GM23338 (cell line): ENCODE measurements at regions not wholly inside any gene's neighbourhood (a gene's known extent, or its start where the extent isn't known, plus 50 kb on each side); places are given as distances from the start of the nearest gene placed in this dataset.

Experiments used
- ATAC-seq: fragments of 200-7000 bp; cut with Tn5 transposase; 3 replicates; pipeline ENCODE4 v1.9.1; 2020
- DNase-seq: peaks from one replicate; pipeline ENCODE4 v3.0.0-alpha.2; 2015; ENCODE audit warnings: low spot score
- H2AFZ ChIP-seq: fragments of 200-600 bp; sonication (generic); 2 replicates; pipeline ENCODE4 v1.8.0; 2016; ENCODE audit warnings: antibody characterized with exemption, mild to moderate bottlenecking, moderate library complexity
- H3F3A ChIP-seq: fragments of 200-600 bp; sonication (generic); replicated peaks from 2 replicates; pipeline ENCODE4 v1.8.0; 2017; ENCODE audit warnings: antibody characterized with exemption, mixed run types, low read depth
- H3K27ac ChIP-seq: fragments of 200-600 bp; sonication (generic); 2 replicates; pipeline ENCODE4 v1.6.1; 2016; ENCODE audit warnings: low read depth
- H3K27me3 ChIP-seq: fragments of 200-600 bp; sonication (generic); 2 replicates; pipeline ENCODE4 v1.8.0; 2016; ENCODE audit warnings: mild to moderate bottlenecking, mixed run types, moderate library complexity; ENCODE audit not compliant: insufficient read depth
- H3K36me3 ChIP-seq: fragments of 200-600 bp; sonication (generic); 2 replicates; pipeline ENCODE4 v1.8.0; 2016; ENCODE audit warnings: mild to moderate bottlenecking; ENCODE audit not compliant: insufficient read depth
- H3K4me1 ChIP-seq: fragments of 200-600 bp; sonication (generic); 2 replicates; pipeline ENCODE4 v1.8.0; 2016; ENCODE audit warnings: mild to moderate bottlenecking, moderate library complexity; ENCODE audit not compliant: insufficient read depth
- H3K4me2 ChIP-seq: fragments of 200-600 bp; sonication (generic); 2 replicates; pipeline ENCODE4 v1.7.1; 2017; ENCODE audit warnings: mixed run types
- H3K4me3 ChIP-seq: fragments of 200-600 bp; sonication (generic); 2 replicates; pipeline ENCODE4 v1.6.1; 2016; ENCODE audit warnings: mixed run types
- H3K79me2 ChIP-seq: fragments of 200-600 bp; sonication (generic); replicated peaks from 2 replicates; pipeline ENCODE4 v1.8.0; 2017; ENCODE audit warnings: mild to moderate bottlenecking; ENCODE audit not compliant: insufficient read depth
- H3K9me2 ChIP-seq: fragments of 200-600 bp; sonication (generic); 2 replicates; pipeline ENCODE4 v1.8.0; 2017; ENCODE audit not compliant: insufficient read depth
- H4K20me1 ChIP-seq: fragments of 200-600 bp; sonication (generic); replicated peaks from 2 replicates; pipeline ENCODE4 v1.8.0; 2017; ENCODE audit warnings: mild to moderate bottlenecking; ENCODE audit not compliant: insufficient read depth
- H3K27ac Mint-ChIP-seq: 2 replicates; pipeline ENCODE4 v1.8.0; 2020; ENCODE audit warnings: inconsistent platforms, mild to moderate bottlenecking, moderate library complexity, mixed read lengths
- H3K27me3 Mint-ChIP-seq: 3 replicates; pipeline ENCODE4 v1.8.0; 2022; ENCODE audit warnings: low read depth, mild to moderate bottlenecking, moderate library complexity, mixed read lengths, inconsistent platforms; ENCODE audit not compliant: insufficient read depth, poor library complexity
- H3K36me3 Mint-ChIP-seq: 3 replicates; pipeline ENCODE4 v1.8.0; 2021; ENCODE audit warnings: low read depth, mild to moderate bottlenecking, inconsistent platforms, moderate library complexity, mixed read lengths
- H3K4me1 Mint-ChIP-seq: 3 replicates; pipeline ENCODE4 v1.8.0; 2020; ENCODE audit warnings: mild to moderate bottlenecking, inconsistent platforms, mixed read lengths
- H3K4me3 Mint-ChIP-seq: 3 replicates; pipeline ENCODE4 v1.8.0; 2021; ENCODE audit warnings: moderate library complexity, mild to moderate bottlenecking, inconsistent platforms, mixed read lengths
- H3K9me3 Mint-ChIP-seq: 3 replicates; pipeline ENCODE4 v1.8.0; 2020; ENCODE audit warnings: moderate library complexity, mild to moderate bottlenecking, inconsistent platforms, mixed read lengths
- CREB1 ChIP-seq: fragments of 250-450 bp; sonication (Bioruptor Pico); IDR thresholded peaks from 2 replicates; pipeline ENCODE4 v1.5.0; 2020; ENCODE audit warnings: low read depth, mild to moderate bottlenecking, moderate library complexity
- CTCF ChIP-seq, 2 experiments: fragments of 200-600 bp in 1 of 2; sonication (generic) in 1 of 2; conservative IDR thresholded peaks; 2 replicates each; pipeline versions ENCODE4 v1.5.1 to v1.6.1; 2016 to 2017; ENCODE audit warnings: antibody characterized with exemption in 2 of 2, low read depth in 2 of 2, mild to moderate bottlenecking in 2 of 2, moderate library complexity in 1 of 2
- ETS1 ChIP-seq: IDR thresholded peaks from 2 replicates; pipeline ENCODE4 v1.6.1; 2016; ENCODE audit warnings: antibody characterized with exemption
- EZH2 ChIP-seq: fragments of 200-600 bp; sonication (generic); IDR thresholded peaks from one replicate; pipeline ENCODE4 v1.8.0; 2017; ENCODE audit warnings: antibody characterized with exemption, mild to moderate bottlenecking, low read depth; ENCODE audit not compliant: unreplicated experiment
- EZH2phosphoT487 ChIP-seq: fragments of 200-600 bp; sonication (generic); IDR thresholded peaks from one replicate; pipeline ENCODE4 v1.8.1; 2018; ENCODE audit warnings: antibody characterized with exemption; ENCODE audit not compliant: unreplicated experiment
- JUNB ChIP-seq: IDR thresholded peaks from one replicate; pipeline ENCODE4 v1.6.1; 2016; ENCODE audit warnings: antibody characterized with exemption; ENCODE audit not compliant: unreplicated experiment
- NANOG ChIP-seq: IDR thresholded peaks from 2 replicates; pipeline ENCODE4 v1.6.1; 2016; ENCODE audit warnings: antibody characterized with exemption, borderline replicate concordance
- POLR2AphosphoS5 ChIP-seq: IDR thresholded peaks from 2 replicates; pipeline ENCODE4 v1.6.1; 2016; ENCODE audit warnings: antibody characterized with exemption, low read depth
- REST ChIP-seq: IDR thresholded peaks from one replicate; pipeline ENCODE4 v1.6.1; 2018; ENCODE audit warnings: antibody characterized with exemption; ENCODE audit not compliant: unreplicated experiment
- STAT1 ChIP-seq: IDR thresholded peaks from one replicate; pipeline ENCODE4 v1.6.1; 2016; ENCODE audit warnings: antibody characterized with exemption; ENCODE audit not compliant: unreplicated experiment
- ZNF114 ChIP-seq: fragments of 250-450 bp; sonication (Bioruptor Pico); IDR thresholded peaks from 2 replicates; pipeline ENCODE4 v1.5.0; 2020; ENCODE audit warnings: mild to moderate bottlenecking, moderate library complexity
- ZNF331 ChIP-seq: fragments of 250-450 bp; sonication (Bioruptor Pico); IDR thresholded peaks from 2 replicates; pipeline ENCODE4 v1.5.0; 2020; ENCODE audit warnings: low read depth, mild to moderate bottlenecking, moderate library complexity
- ZNF462 ChIP-seq: fragments of 250-450 bp; sonication (Bioruptor Pico); IDR thresholded peaks from 2 replicates; pipeline ENCODE4 v1.5.0; 2020; ENCODE audit warnings: mild to moderate bottlenecking, moderate library complexity

GRCh38 chr4:181971973-181972372 lies 271.2 kb upstream of the TENM3 start:
- no peak overlapping the region for H3K4me3 Mint-ChIP-seq
- no peaks in the 10 kb centered on the region for H3K79me2 ChIP-seq
- H3K4me1 Mint-ChIP-seq, result peaks cover 8% of the 10 kb centered on the region
- DNase-seq (no peak), ATAC-seq (no peak)
- H3K27ac Mint-ChIP-seq, result no peak overlapping the region
- no peak overlapping the region for H3K4me3 ChIP-seq
- H3K9me3 Mint-ChIP-seq, result no peaks in the 10 kb centered on the region; the same call in 2 of the 3 replicates
- no peak overlapping the region for H3K27ac ChIP-seq
- H3K27me3 Mint-ChIP-seq, result peaks cover 11% of the 10 kb centered on the region
- no peaks in the 10 kb centered on the region for H3K27me3 ChIP-seq
- H3K9me2 ChIP-seq, result peaks cover 11% of the 10 kb centered on the region; the same call in 1 of the 2 replicates
- H3K4me2 ChIP-seq, result no peak overlapping the region
- TF ChIP-seq POLR2AphosphoS5 (no peak), ZNF114 (CRISPR knock-in tag) (no peak), ZNF462 (no peak), EZH2phosphoT487 (no peak), REST (no peak), CTCF (conservative IDR thresholded peaks at IDR 0.05; ENCODE audit: low read depth in 2 of 2) (no peak), ETS1 (no peak), ZNF331 (no peak), JUNB (no peak), NANOG (no peak), EZH2 (no peak), STAT1 (no peak), CREB1 (CRISPR knock-in tag) (no peak)
- H3K36me3 Mint-ChIP-seq, result no peaks in the 10 kb centered on the region; the same call in 1 of the 3 replicates
- H3K36me3 ChIP-seq, result no peaks in the 10 kb centered on the region
- H4K20me1 ChIP-seq, result no peaks in the 10 kb centered on the region
- no peaks in the 10 kb centered on the region for H3F3A ChIP-seq
- peaks cover 11% of the 10 kb centered on the region; the same call in 1 of the 2 replicates for H3K4me1 ChIP-seq
- H2AFZ ChIP-seq, result no peak overlapping the region; the same call in 1 of the 2 replicates
